NCI-H187 treated with DMSO at 0.1 percent for 48 hours (cell line): ENCODE measurements at regions not wholly inside any gene's neighbourhood (a gene's known extent, or its start where the extent isn't known, plus 50 kb on each side); places are given as distances from the start of the nearest gene placed in this dataset.

Experiments used
- DNase-seq: peaks from one replicate; lab custom pipeline; 2025; lab: John Stamatoyannopoulos, UW

DNA sequence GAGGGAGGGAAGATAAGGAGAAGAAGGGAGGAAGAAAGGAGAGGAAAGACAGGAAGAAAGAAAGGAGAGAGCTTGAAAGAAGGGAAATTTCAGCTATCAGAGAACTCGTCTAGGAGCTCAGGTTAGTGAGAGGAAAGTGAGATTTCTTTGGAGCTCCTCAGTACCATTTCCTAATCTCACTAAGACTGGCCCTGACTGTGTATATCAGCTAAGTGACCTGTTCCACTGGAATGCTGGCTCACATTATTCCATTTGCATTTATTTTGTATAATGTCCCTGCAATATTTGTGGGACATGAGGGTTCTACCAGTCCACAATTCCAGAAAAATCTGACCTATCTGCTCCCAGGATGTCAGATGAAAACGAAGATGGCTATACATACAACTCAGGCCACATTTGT is 114.7 kb upstream of the CELF2 start:
- DNase-seq: no peak

DNA sequence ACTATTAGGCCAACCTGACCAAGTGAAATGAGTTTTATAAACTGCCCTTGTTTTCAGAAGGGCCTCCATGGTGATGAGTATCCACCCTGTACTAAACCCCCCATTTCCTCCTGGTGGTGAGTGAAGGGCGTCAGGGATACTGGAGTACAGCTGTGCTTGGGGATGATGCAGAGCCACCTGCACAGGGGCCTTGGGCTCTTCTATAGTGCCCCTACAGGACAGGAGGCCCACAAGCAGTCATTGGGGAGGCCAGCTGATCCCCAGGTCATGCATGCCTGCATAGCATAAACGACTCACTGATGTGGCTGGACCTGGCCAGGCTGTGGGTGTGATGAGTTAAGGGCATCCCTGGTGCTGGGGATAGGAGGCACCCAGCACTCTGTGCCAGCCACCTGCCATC is 114.1 kb upstream of the CELF2 start:
- DNase-seq: no peak

DNA sequence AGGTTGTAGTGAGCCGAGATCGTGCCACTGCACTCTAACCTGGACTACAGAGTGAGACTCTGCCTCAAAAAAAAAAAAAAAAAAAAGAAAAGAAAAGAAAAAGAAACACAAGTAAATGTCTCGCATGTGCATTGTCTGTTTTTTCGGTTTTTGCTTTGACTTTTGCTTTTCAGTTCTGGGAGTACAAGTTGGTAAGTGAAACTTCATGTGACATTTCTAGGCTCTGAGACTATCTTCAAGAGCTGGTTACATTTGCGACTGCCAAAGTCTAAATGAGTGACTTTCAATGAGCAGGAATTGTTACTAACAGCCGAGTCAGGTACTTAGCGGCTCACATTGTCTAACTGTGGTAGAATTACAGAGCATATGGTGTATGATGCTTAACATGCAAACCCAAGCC is 107.0 kb upstream of the CELF2 start:
- no peak for DNase-seq

DNA sequence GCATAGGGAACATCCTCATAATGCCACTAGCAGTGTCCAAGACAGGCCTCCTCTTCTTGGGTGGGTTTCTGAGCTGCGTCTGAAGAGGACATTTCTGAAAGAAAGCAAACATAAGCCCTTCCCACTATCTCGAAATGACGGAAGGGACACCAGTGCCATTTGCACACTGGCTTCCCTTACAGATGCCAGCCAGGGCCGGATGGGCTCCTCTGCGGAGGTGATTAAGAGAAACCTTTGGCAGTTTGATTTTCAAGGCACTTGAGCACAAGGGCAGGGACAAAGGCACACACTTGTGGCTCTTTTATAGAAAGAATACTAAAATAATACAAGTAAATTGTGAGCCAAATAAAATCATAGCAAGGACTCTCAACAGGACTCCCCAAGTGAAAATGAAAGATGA is 106.6 kb upstream of the CELF2 start:
- DNase-seq: no peak

DNA sequence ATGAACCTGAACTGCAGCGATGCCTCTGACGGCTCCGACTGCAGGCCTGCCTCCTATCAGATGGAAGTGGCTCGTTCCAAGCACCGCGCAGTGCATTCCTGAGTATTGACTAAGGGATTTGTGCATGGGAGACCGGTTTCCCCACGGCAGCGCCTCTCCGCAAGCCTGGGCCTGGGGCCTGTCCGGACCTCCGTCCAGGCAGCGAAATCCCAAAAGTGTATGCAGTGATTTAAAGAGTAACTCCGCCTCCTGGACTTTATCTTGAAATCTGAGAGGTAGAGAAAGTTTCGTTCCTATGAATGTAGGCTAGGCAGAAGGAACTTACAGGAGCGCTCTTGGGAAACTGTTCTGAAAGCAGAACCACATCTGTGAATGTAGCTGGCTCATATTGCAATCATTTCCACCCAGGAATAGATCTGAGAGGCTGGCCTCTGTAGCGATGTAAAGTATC is 106.2 kb upstream of the CELF2 start:
- DNase-seq: no peak

DNA sequence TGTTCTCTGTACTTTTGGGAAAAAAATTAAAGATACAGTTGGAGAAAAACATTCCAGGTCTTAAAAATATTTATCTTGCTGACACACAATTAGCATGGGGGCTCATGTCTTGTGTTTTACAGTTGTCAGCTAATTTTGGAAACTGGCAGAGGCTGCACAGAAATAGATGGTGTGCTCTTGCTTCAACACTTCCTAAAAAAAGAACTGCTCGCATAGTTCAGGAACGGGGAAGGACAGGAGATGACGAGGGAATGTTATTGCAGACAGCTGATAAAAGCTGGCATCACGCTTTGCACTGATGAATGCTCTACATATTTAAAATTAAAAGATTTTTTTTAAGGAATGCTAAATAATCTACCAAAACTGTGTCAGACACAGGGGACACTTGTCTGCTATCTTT is 103.5 kb upstream of the CELF2 start:
- DNase-seq: no peak

DNA sequence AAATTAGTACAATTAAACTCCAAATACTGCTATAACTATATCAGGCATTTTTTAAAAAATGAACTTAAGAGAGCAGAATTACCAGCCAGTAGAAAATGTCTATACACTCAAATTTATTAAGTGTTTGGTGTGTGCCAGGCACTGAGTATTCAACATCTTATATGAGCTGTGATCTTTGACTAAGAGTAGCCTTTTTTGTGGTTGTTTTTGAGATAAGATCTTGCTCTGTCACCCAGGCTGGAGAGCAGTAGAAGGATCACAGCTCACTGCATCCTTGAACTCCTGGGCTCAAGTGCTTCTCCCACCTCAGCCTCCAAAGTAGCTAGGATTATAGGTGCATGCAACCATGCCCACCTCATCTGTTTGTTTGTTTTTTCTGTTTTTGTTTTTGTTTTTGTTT is 102.5 kb upstream of the CELF2 start:
- no peak for DNase-seq

DNA sequence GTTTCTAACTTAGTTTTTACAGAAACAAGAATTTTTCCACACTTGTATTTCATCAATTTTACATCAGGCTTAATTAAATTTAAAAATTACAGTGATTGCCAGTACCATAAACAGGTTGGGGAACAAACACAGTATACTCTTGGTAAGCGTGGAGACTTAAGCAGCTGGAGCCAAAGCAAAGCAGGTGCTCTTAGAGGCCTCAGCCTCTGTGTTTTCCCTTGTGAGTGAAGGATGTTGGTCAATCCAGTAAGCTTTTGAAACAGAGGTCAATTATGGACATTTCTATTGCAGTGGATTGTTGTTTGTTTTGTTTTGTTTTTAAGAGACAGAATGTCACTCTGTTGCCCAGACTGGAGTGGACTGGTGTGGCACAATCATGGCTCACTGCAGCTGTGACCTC is 100.6 kb upstream of the CELF2 start:
- no peak for DNase-seq

DNA sequence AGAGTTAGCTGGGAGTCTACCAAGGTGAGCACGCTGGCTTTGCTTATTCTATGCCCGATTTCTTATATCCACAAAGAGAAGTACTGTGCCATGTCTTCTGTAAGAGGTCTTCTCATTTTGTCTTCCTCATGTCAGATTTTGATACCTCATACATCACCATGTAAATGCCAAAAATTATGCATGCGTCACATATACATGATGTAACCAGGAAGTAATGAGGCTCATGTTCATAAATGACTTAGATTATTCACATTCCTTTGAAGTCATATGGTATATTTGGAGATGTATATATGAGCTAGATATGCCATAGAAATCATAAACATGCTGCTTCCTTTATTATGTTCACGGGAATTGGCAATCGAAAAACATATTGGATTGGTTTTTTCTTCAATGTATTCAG is 97.7 kb upstream of the CELF2 start:
- DNase-seq: no peak

DNA sequence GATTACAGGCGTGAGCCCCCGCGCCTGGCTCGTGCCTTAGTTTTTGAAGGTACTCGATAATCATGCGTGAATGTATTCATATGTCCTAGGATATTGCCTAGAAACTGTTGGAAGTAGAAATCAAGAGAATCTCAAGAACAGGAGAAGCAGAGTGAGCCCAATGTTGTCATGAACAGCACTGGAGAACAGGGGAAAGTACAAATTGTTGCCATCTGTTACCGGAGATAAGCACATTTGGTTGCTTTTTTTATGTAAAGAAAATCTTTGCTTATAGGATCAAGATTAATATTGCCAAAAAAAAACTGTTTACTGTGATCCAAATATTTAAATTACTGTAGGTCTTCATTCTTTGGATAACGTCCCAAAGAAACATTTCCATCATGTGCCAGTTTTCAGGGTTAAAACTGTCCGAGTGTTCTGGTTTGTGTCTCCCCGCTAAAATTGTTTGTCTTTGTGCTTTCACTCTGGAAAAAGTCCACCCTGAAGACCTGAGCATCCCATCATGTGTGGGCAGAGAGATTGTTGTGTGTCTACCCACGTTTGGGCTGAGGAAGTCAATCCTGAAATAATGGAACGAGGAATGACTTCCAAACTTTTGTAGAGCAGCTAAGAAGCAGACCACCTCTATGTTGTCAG is 95.7 kb upstream of the CELF2 start:
- no peak for DNase-seq

DNA sequence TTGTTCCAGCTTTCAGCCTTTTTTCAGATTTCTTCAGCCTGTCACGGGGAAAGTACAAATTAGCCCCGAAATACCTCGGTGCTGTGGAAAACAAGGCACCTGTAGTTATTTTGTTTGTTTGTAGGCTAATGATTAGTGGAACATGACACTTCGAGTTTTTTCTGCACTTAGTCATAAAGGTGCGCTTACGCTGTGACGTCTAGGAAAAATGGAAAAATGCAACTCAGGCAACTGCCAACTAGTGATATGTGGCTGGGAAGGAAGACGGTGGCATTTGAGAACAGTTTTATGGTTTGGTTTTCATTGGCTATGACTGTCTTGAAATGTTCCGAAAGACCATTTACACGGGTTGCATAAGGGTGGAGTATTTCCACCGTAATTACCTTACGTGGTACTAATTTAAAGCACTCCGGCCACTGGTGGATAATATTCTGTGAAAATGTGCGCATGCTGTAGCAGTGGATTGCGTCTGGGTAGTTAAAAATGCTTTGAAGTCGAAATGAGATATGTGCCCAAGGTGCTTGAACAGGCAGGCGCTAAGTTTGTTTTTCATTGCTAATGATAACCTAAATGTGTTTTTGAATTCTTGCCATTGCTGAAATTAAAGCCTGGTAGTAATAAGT is 94.5 kb upstream of the CELF2 start:
- no peak for DNase-seq

DNA sequence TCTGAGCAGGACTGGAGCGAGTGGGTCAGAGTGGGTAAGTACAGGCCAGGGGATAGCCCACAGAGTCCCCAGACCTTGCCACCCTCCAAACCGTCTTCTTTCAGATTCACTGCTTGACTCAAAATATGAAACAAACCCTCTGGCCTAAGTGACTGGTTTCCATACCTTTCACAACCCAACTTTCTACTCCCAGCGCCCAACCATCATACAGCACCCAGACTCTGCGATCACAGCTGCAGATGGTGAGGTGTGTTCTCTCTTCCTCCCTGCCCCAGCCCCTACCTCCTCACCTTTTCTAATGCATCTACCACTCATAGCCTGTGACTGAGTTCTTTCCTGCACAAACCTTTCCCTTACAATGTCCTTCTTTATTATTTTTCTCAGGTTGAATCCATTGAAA is 92.0 kb upstream of the CELF2 start:
- DNase-seq: no peak

DNA sequence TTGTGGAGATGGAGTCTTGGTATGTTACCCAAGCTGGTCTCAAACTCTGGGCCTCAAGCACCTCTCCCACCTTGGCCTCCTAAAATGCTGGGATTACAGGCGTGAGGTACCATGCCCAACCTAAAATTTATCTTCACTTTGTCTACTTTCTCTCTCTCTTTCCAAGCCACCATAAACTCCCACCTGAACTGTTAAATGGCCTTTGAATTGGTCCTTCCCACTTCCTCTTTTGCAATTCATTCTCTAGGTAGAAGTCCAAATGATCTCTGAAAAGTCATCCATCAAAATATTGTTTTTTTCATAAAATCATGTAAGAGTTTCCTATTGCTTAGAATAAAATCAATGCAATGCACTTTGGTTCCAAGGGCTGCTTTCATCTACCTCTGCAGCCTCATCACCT is 90.1 kb upstream of the CELF2 start:
- no peak for DNase-seq

DNA sequence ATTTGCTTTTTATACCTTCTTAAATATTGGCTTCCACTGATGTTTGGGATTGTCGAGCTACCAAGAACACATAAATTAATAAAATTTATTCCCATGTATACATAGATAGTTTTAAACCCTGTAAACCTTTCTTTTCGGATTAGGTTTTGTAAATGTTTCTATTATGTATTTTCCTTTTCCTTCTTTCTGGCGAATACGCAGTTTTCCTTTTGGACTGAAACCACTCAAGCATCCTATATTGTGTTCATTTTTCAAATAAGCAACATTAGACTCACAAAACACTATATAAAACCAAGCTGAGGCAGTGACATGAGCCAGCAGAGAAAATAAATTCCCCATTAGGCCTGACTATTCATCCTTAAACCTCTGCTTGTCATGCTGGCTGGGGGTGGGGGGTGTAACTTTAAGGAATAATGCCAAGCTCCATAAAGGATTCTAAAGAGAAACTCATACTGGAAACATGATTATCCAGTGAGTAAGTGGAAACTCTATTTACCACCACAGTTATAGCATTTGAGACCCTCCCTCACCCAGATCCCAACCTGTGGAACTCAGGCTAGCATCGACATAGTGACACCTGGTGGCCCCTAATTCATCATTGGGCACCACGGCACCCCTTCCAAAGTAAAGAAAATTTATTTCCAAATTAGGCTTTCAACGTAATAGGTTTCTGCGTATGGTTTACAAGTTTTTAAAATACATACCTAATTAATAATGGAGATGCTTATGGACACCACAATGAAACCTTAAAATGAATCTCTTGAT is 86.5 kb upstream of the CELF2 start:
- no peak for DNase-seq

DNA sequence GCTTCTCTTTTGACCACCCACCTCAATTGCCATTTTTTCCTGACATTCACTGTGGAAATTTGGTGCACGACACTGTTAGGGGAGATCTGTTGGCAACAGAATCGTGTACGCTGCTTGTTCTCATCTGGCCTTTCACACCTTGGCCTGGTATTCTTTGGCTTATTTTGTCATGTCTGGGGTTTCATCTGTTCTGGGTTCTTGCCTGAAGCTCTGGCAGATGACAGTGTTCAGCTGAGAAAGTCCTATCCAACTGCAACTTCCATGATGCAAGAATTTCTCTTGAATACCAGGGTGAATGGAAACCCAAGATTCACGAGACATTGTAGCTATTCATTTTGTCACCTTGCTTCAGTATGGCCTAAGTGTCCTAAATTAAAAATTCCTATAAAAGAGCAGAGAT is 82.6 kb upstream of the CELF2 start:
- DNase-seq: no peak

DNA sequence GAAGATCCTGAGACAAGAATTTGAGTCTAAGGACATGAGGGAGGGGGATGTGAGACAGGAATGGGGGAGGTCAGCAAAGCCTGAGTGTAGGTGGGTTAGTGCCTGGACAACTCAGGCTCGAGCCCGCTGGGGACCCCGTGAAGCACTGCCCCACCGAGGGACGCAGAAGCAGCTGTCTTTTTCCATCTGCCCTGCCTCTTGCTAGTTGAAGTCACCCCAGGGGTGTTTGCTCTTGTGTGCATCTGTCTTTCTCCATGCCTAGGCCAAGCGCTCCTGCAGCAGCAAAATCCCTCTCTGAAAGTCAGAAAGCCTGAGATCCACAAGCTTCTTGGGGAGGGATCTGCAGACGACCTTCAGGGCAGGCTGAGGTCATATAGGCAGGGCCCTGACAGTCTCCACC is 79.0 kb upstream of the CELF2 start:
- no peak for DNase-seq

DNA sequence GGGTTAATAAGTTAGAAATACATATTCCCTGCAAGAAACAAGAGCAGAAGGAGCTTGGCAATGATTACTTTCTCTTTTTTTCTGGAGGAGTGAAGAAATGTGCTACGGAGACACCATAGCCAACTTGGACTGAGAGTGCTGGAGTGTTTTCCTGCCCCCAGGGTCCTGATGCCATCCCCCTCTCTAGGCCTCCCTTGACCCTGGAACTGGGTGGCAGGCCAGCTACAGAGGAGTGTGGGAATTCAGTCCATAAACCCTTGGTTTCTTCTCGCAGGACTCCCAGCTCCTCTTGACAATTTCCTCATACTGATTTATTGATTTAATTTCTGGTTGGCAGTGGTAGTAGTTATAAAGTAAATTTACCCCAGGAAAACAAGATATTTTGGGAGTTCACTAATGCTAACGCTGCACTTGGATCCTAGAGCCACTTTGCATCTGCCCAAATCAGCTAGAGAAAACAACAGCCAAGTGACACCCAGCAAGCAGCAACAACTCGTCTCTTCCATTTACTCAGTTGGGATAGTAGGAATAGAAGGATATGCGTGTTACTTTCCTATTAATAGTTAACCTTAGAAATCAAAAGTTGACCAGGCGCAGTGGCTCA is 76.4 kb upstream of the CELF2 start:
- DNase-seq: no peak

DNA sequence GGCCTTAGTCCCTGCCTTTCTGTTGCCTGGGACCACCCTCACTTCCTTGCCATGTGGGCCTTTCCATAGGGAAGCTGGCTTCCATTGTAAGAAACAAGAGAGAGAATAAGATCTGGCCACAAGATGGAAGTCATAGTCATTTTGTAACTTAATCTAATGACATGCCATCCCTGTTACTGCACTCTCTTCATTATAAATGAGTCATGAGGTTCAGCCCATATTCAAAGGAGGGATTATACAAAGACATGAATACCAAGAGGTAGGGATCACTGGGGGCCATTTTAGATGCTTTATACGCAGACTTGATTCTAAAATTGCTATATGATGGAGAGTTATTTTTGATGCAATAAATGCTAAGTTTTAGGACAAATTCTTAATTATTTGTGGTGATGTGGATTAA is 75.2 kb upstream of the CELF2 start:
- DNase-seq: no peak

DNA sequence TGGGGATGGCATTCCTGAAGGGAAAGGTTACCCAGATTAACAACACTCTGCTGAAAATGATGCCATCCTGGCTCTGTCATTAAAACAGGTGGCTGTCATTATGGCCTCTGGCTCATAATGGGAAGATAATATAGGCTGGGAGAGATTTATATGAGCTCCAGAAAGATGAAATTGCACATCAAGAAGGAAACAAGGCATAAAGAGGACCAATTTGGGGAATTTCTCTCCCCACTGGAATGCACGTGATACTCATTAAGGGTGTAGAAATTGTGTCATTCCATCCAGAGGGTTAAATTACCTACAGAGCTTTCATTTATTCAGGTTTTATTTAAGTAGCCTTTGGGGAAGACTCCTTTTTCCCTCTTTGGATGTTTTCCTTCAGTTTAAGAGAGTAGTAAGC is 71.6 kb upstream of the CELF2 start:
- DNase-seq: no peak

DNA sequence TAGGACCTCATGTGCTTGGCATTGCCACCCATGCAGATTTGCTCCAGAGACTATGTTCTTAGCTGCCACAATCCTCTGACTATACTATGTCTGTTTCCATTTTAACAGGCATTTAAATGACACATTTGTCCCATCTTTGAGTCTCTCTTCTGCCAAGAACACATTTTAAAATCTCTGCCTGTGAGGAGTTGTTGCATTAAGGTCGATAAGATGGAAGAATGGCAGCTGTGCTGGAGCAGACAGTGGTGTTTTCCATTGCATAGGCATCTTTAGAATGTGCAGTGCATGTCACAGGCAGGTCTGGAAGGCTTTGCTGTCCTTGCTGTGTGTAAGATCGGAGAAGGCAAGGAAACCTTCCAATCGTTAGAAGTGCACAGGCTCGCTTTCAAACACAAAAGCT is 70.9 kb upstream of the CELF2 start:
- no peak for DNase-seq

DNA sequence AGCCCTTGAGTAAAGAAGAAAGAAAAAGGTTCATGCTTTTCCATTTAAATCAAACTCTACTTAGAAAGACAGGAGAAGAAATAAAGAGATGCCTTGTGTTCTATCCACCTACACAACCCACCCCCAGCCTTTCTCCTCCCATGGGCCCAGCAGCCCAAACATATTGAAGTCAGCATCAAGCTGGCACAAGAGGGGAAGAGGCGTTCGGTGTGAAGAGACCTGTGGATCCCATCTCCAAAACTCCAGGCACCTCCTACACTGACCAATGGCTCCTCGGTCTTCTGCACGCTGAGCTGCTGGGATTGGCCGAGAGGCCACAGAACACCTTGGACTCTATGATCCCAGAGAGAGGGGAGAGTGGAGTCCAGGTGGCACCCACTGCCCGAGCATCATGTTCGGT is 66.0 kb upstream of the CELF2 start:
- no peak for DNase-seq

DNA sequence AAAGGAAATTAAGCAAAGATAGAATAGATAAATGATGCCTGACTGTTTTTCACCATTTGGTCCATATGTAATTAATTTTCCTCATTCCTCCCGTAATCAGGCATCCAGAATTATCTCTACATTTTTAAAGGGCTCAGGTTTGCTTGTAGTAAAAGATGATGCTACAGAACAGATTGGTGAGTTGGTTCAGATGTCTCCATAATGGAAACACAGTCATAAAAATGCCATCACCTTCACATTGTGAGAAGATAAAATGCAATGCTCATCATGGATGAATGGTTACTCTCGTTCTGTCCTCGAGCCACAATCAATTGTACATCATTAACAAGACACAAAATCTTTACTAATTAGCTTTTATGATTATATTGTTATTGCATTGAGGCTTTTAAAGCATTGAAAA is 64.9 kb upstream of the CELF2 start:
- no peak for DNase-seq
